ENCODE measurements at regions not wholly inside any gene's neighbourhood (a gene's known extent, or its start where the extent isn't known, plus 50 kb on each side); places are given as distances from the start of the nearest gene placed in this dataset.

GRCh38 chr6:139687055-139687454 lies 312.6 kb upstream of the CITED2 start:
- no peak for TF ChIP-seq CTCF (IDR thresholded peaks at IDR 0.05)
- TF ChIP-seq EZH2 (IDR thresholded peaks at IDR 0.05), result no peak
- no peak for TF ChIP-seq EZH2phosphoT487 (IDR thresholded peaks at IDR 0.05)
